Amniotic epithelial cell (primary cell): ENCODE measurements at regions not wholly inside any gene's neighbourhood (a gene's known extent, or its start where the extent isn't known, plus 50 kb on each side); places are given as distances from the start of the nearest gene placed in this dataset.

Experiments
- DNase-seq: peaks from one replicate; pipeline ENCODE4 v3.0.0-alpha.2; 2010; ENCODE audit warnings: low read depth

DNA sequence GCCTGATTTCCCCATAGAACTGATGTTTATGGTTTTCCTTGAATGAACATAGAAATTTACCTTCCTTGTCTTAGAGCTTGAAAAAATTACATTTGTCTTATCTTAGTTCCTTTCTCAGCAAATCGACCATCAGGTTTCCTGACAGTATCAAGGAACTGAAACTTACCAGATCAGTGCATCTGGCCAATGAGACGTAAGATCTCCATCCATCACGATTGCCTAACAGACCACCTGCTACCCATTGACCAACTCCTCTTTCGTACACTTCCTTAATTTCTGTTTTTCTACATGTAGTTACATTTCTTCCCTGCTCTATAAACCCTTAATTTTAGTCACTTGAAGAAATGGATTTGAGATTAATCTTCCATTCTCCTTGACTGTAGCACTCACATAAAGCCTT, 57.4 kb upstream of the TMPRSS15 start:
- DNase-seq: no peak

DNA sequence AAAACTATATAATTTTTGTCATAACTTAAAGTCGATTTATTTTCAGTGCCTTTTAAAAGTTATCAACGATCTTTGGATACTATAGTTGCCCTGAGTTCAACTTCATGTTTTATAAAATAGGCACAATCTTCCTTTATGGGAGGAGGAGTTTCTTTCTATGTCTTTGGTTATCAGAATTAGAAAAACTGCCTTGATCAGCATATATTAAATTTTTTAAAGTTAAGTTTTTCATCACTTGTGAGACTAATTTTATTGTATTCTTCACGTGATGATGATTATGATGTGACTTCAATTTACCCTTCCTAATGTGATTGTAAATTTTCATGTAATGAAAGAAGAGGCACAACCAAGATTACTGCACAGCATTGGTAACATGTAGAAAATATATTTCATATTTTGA, 58.2 kb upstream of the TMPRSS15 start:
- DNase-seq: no peak

DNA sequence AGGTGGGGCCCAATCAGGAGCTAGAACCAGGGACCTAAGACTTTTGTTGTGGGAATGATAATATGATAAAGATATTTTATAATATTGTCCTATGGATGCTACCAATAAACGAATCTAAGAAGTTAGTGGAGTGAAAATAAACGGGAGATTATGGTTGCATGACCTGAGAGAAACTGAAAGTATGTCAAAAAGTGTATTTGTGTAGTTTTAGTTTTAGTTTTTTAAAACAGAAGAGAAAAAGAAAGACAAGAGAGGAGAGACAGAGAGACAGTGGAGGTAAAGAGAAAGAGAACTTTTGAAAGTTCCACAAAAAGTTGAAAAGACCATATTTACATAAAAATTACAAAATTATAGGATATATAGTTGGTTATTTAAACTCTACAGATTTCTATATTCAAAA, 64.1 kb upstream of the TMPRSS15 start:
- no peak for DNase-seq

DNA sequence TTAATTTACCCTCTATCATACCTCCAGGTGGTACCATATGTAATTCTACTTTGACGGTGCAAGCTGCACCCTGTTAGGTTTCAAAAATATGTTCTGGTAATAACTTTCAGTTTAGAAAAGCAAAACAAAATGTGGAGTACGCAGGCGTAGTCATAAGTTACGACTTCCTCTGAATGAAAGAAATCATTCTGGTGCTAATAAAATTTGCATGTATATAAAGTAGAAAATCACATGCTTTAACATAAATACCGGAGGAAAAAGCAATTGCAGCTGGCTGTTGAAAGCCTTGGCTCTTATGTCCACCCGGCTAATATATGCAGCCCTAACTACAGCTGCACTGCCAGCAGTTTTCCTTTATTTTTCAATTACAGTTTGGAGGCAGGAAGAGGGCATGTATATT, 65.2 kb upstream of the TMPRSS15 start:
- no peak for DNase-seq

DNA sequence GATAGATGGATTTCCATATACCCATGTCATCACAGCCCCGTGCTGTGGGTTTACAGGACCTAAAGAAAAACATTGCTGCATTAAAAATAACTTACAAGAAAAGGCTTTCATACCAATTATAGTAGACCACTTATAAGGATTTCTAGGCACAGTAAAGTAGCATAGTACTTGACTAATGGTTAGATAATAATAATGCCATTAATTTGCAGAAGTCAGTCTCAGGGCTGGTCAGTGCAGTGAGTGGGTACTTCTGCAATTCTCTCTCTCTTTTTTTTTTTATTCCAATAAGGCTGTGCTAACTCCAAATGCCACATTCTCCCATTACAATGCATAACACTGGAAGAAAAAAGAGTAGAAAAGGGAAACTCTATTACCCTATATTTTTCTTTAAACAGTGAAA, 73.1 kb upstream of the TMPRSS15 start:
- no peak for DNase-seq

DNA sequence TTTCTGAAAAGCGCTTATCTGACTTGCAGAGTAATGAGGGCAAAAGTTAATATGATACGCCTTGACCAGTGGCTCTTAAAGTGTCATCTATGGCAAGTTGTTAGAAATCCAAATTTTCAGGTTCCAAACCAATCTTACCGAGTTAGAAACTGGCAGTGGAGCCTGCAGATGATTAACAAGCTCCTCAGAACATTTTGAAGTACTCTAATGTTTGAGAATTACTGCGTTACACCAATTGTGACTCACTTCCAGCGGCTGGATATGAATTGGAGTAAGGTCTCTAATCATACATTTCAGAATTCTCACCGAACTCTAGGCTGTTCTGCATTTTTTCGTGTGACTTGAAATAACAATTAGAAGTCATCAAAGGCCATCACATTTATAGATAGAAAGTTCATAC, 73.5 kb upstream of the TMPRSS15 start:
- DNase-seq: no peak

DNA sequence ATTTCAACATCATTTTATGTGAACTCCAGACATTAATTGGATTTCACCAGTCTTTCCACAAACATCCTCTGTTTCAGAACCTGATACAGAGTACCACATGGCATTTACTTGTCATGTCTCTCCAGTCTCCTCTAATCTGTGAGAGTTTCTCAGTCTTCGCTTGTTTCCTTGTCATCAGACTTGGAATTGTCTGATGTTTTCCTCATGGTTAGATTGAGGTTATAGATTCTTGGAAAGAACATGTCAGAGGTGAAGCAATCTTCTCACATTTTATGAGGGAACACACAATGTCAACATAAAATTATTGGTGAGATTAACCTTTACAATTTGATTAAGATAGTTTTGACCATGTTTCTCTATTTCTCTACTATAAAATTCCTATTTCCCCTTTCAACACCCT, 74.9 kb upstream of the TMPRSS15 start:
- no peak for DNase-seq

DNA sequence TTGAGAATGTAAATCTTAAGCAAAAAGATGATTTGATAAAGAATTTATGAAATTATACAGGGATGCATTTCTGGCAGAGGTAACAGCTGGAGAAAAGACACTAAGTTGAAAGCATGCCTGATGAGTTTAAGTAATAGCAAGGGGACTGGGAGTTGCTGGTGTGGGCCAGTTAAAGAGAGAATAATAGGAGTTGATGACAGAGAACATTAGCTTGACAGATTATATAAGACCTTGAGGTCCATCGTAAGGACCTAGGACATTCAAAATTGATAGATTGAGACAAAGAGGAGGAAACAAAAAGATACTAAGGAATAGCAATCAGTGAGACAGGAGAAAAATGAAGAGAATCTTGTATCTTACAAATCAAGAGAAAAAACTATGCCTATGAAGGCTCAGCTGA, 84.7 kb upstream of the TMPRSS15 start:
- no peak for DNase-seq

DNA sequence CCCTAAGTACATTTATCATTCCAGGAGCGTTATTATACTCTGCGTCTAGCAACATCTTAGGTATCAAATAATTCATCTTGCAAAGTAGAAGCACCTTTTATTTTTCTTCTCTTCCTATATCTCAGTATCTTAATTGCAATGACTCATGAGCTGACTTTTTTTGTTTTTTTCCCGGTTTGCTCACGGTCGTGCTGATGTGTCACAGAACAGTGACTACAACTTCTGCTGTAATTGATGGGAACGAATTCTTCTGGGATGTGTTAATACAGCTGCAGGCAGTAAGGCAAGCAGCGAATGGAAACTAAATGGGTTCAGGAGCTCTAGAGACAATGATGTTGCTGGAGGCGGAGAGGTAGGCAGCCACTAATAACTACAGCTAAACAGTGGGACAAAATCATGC, 89.8 kb upstream of the TMPRSS15 start:
- peak; percentile 62 for DNase-seq

DNA sequence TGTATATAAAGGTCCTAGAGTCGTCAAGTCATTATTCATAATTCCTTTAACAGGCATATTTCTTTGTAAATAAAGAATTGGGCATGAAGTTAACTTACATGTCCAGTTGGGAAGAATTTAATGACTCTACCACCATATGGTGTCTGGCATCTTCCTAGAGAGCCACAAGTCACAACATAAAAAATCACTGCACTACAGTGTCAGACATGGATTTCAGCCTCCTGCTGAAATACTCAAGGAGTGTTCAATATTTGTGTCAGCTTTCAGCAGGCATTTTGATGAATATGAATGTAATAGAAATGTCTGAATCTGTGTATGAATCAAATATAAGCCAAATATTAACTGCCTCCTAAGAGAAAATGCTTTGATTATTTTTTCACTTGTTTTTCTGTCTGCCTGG, 91.9 kb upstream of the TMPRSS15 start:
- no peak for DNase-seq

DNA sequence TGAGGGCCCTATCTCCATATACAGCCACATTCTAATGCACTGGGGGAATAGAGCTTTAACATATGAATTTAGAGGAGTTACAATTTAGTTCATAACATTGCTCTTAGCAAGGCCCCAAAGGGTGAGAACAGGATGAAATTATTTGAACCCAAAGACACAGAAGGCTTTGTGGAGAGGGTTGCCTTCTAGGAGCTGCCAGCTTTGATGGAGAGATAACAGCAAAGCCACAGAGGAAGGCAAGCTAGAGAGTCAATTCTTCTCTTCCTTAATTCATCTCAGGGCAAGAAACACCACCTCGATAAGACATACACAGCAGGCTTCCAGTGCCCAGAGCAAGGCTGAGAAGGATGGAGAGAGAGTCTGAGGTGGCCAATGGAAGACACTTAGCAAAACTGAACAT, 94.8 kb upstream of the TMPRSS15 start:
- DNase-seq: no peak

DNA sequence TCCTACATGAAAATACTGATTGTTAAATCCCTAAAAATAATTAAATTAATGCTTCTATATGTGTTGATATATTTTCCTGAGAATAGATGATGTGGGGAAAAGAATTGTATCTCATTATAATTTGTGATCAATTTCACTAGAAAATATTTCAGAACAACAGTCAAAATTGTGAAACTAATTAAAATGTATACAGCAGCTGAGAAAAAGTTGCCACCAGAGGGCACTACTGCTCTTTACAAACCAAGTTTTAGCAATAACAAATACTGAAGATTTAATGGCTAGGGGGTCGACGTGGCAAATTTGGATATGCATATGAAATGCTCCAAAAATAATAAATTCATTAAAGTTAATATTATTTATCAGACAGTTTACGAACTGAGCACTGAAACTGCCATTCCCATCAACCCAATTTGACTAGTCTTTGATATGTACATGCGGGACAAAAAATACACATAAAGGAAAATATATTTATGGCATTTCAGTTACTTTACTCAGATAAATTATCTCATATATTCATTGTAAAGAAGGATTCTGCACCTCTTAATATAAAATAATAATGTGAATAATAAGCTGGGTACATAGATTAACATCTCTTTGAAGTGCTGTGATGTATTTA, 96.3 kb upstream of the TMPRSS15 start:
- peak; percentile 44 for DNase-seq

DNA sequence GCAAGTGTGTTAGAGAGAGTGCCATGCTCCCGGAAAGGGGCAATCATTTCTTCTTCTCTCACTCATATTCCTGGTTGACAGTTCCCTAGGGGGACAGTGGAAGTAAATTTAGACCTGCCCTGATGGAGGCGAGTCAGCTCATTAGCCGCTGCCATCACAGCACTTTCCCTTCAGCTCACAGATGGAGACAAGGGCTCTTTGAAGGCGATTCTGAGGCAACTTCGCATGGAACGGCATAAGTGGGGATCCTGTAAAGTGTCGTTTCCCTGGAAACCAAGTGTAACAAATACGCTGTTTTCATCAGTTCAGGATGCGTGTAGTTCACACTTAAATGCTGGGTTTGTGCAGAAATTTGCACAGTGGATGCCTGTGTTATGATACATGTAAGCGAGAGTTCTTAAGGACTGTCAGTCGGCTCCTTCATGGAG, 114.5 kb upstream of the TMPRSS15 start:
- DNase-seq: no peak

DNA sequence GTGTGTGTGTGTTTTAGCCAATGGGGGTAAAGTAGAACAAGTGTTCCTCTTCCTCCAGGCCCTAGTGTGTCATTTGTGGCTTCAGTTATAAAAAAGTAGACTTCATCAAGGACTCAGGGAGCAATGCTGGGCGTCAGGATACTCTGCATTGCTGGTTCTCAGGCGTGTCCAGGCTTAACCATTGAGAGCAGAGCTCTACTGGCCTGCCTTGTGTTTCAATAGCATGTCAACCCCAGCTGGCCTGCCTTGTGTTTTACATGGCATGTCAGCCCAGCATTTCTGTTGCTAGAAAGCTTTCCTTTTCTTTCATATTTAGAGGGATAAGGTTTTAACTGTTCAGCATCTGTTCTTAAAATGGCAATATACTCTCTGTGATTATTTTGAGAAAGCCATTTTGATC, 117.6 kb upstream of the TMPRSS15 start:
- DNase-seq: no peak

DNA sequence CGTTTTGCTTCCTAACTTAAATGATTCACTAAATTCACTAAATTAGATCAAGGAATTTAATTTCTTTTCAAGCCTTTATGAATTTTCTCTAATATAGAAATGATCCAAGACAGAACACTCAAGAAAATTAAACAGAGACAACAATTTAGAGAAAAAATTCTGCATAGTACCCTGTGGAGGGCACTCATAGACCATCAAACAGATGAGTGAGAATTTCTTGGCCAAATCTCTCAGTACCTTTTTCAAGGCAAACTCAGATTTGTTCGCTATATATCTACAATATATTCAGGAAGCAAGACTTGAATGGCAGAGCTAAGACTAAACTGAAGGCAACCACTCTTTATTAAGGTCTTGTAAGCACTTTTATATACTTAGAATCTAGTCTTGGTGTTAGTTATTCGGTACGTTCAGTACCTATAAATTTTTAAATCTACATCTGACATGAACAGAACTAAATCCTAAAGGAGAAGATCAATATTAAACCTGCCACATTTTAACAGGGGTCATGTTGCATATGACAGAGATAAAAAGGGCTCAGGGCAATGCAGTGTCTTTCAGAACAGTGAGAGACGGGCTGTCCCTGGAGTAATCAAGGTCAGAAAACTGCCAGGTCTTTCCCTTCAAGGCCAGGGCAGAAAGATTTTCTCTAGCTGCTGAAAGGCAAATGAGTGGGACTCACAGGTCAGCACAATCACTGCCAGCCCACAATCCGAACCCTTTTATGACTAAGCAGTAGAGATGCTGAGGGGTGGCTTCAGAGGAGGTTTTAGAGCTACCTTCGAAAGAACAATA, 118.8 kb upstream of the TMPRSS15 start:
- DNase-seq: peak; percentile 21

DNA sequence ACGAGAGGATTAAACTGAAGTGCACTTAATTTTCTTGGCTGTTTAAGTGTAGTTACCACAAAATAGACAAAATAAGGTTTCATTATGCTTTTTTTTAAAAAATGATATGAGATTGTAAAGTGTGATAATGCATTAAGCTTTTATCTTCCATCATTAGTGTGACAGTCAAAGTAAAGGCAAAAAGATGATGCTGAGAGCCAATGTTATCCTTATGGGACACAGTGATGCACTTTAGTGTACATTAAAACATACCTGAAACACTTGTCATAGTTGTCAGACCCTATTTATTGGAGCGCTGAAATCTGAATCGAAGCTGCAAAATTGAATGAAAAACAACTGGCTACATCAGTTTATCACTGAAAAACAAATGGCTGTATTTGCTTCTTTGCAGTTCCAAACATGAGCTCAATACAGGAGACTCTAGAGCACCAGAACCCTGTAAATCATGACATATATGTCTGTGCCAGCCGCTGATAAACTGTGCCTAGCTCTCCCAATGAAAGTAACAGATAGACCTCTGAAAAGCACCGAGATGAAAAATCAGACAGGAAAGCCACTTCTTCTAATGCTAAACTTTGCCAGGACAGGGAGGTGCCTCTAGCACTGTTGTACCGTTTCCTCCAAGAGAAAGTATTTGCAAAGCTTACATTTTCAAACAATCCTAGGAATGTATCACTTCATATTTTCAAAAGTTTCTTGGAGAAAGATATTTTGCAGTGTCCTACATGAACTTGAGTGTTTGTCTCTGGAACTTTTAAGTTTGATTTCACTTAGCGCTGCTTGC, 120.7 kb upstream of the TMPRSS15 start:
- DNase-seq: no peak

DNA sequence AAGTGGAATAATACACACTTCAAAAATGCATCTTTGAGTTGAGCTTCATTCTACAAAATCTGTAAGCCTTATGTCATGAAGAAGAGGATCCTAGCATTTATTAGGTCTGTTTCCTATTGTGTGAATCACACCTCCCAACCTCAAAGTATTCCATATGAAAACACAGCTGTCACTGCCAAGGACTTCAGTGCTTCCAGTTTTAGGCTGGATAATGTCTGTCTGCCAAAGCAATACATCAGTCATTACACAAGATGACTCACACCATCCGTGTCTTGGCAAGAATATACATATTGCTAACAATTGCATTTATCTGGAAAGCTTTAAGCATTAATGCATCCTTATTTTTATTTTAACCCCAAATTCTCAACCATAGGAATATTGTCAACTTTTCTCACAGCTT, 125.7 kb upstream of the TMPRSS15 start:
- DNase-seq: peak; percentile 81

DNA sequence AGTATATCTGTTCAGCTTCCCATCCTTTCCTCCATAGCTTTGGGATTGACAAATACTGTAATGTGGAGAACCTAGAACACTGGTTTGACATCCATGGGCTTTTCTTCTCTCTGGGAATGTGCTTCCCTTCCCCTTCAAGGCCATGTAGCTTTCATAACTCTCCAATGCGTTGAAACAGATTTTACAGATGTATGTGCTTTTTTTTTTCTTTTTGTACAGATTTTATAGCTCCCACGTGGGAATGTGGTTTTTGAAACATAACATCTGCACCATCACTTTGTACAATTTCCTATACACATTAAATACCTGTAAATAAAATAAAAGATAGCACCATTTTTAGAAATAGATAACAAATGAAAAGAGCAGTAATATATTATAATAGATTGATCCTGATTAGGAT, 138.5 kb upstream of the TMPRSS15 start:
- DNase-seq: no peak

DNA sequence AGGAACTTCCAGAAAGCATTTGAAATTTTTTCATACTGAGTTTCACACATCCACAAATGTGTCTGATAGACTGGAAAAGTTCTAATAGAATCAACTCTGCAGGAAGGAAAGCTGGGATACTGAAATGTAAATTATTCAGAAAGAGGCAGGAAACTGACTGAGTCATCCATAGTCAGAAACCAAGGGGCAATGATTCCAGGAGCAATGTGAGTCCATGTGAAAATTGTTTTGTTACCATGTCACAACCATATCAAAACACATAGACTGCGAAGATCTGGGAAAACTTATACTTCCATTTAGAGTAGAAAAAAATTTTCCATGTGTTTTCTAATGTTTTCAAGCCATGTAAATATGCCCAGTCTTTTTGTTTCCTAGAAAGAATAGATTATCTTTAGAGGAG, 142.3 kb upstream of the TMPRSS15 start:
- peak; percentile 6 for DNase-seq

DNA sequence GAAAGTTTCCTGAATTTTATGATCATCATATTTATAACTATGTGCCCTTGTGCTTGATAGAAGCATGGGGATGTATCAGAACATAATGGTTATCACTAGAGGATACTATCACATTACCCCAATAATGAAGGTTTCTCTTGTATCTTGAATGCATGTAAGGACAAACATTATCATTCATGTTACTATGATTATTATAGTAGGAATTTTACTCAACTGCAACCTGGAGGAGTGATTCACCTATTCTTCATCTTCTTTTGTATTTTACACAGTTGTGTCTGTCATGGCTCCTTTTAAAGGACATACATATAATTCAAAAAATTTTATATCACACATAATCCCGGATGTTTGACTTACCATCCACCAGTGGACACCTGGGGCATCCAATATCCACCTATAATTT, 143.8 kb upstream of the TMPRSS15 start:
- no peak for DNase-seq

DNA sequence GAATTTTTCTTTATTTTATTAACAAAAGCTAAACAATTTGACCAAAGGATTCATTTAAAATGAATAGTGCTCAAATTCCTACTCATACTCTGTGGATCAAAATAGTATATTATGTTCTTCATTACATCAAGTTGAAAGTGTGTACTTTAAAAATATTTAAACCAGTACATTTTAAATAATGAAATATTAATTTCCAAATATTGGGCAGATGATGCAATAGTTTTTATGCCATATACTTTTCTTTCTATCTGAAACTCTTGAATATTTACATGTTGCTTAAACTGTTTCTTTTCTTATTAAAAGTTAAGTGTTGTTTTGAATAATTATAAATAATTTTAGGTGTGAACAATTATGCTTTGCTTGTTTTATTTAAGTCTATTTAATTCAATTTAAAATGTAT, 144.7 kb upstream of the TMPRSS15 start:
- DNase-seq: no peak

DNA sequence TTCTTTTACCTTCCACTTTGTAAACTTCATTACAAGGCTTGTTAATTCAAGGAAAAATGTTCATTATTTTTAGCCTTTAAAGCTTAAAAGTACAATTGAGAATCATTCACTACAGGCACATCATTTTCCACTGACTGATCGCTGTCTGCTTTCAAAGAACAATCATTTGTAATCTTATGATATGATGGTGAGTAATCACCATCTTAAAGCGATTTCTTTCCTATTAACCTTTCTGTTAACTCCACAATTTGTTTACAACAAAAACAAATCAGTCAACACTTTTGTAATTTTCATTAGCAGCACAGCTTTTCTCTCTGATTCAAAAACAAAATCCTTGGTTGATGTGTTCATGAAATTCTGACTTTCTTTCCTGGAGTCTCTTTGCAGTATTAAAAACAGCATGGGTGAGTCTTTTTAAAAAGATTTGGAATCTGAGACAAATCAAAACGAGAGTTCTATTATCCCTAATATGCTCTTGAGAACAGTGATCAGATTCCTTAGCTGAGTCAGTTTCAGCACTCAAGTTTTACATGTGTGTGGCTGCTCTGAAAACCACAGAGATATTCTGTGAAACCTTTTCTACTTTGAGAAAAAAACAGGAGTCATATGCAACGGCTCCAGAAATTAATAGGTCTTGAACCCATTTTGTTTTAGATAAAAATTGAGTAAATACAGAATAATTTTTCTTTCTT, 145.8 kb upstream of the TMPRSS15 start:
- peak; percentile 11 for DNase-seq

DNA sequence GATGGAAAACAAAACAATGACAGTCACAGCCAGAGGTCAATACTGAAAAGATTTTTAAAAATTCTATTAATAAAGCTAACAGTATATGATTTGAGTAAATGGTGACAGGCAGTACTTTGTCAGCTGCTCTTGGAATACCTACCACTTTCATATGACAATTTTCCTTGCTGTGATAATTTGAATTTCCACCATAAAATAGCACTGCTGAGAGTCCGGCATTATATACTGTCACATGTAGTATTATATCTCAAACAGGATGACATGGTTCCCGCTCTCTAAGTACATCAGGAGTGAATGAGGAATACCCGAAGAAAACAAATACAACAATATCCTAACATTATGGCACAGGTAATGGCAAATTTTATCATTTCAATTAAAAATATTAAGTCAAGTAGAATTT, 146.8 kb upstream of the TMPRSS15 start:
- no peak for DNase-seq
